Keratinocyte (primary cell): ENCODE measurements at regions not wholly inside any gene's neighbourhood (a gene's known extent, or its start where the extent isn't known, plus 50 kb on each side); places are given as distances from the start of the nearest gene placed in this dataset.

Experiments used
- DNase-seq: peaks from one replicate; pipeline ENCODE4 v3.0.0-alpha.2; 2011; ENCODE audit warnings: low read depth, missing footprints, low spot score
- FAIRE-seq: peaks from 2 replicates; lab custom pipeline; 2011; peaks lifted over from hg19 to GRCh38; lab: Jason Lieb, UNC
- H2AFZ ChIP-seq: 2 replicates; pipeline ENCODE4 v1.6.0; 2012; ENCODE audit warnings: low read length, control low read depth, inconsistent platforms; ENCODE audit not compliant: control insufficient read depth
- H3K27ac ChIP-seq: 2 replicates; pipeline ENCODE4 v1.5.1; 2011; ENCODE audit warnings: low read length; ENCODE audit not compliant: control insufficient read depth, insufficient read depth
- H3K27me3 ChIP-seq: 3 replicates; pipeline ENCODE4 v1.6.0; 2011; ENCODE audit warnings: low read length; ENCODE audit not compliant: control insufficient read depth, insufficient read depth; ENCODE audit errors: extremely low read depth
- H3K36me3 ChIP-seq, 2 experiments: 2 replicates in 1 of 2; 3 replicates in 1 of 2; pipeline ENCODE4 v1.5.1; 2011; ENCODE audit warnings: low read length in 2 of 2, mild to moderate bottlenecking in 1 of 2; ENCODE audit not compliant: control insufficient read depth in 2 of 2, insufficient read depth in 2 of 2; ENCODE audit errors: extremely low read depth in 1 of 2
- H3K4me1 ChIP-seq: 3 replicates; pipeline ENCODE4 v1.5.1; 2011; ENCODE audit warnings: low read length; ENCODE audit not compliant: control insufficient read depth, insufficient read depth; ENCODE audit errors: extremely low read depth
- H3K4me2 ChIP-seq: 3 replicates; pipeline ENCODE4 v1.6.0; 2011; ENCODE audit warnings: low read depth, low read length; ENCODE audit not compliant: control insufficient read depth, insufficient read depth; ENCODE audit errors: extremely low read depth
- H3K4me3 ChIP-seq, 3 experiments: fragments of 200-600 bp in 1 of 3; sonication (generic) in 1 of 3; 2 replicates in 2 of 3; 3 replicates in 1 of 3; pipeline ENCODE4 v1.5.1; 2011 to 2016; ENCODE audit warnings: low read length in 3 of 3, mild to moderate bottlenecking in 3 of 3, control low read depth in 2 of 3, inconsistent platforms in 1 of 3, low read depth in 1 of 3, mixed read lengths in 1 of 3, mixed run types in 1 of 3, moderate library complexity in 1 of 3; ENCODE audit not compliant: control insufficient read depth in 2 of 3, insufficient read depth in 2 of 3; ENCODE audit errors: extremely low read depth in 1 of 3
- H3K79me2 ChIP-seq: 2 replicates; pipeline ENCODE4 v1.6.0; 2012; ENCODE audit warnings: low read length; ENCODE audit not compliant: control insufficient read depth, insufficient read depth
- H3K9ac ChIP-seq: 3 replicates; pipeline ENCODE4 v1.6.0; 2011; ENCODE audit warnings: low read length; ENCODE audit not compliant: control insufficient read depth, insufficient read depth; ENCODE audit errors: extremely low read depth
- H3K9me1 ChIP-seq: 3 replicates; pipeline ENCODE4 v1.6.0; 2011; ENCODE audit warnings: low read length; ENCODE audit not compliant: control insufficient read depth, insufficient read depth; ENCODE audit errors: extremely low read depth
- H3K9me3 ChIP-seq: 2 replicates; pipeline ENCODE4 v1.5.1; 2012; ENCODE audit warnings: low read depth, low read length; ENCODE audit not compliant: control insufficient read depth
- H4K20me1 ChIP-seq: 3 replicates; pipeline ENCODE4 v1.6.0; 2011; ENCODE audit warnings: low read length; ENCODE audit not compliant: control insufficient read depth, insufficient read depth; ENCODE audit errors: extremely low read depth
- EZH2 ChIP-seq: IDR thresholded peaks from one replicate; pipeline ENCODE4 v1.6.1; 2012; ENCODE audit warnings: inconsistent platforms, mild to moderate bottlenecking, low read length, moderate library complexity
- dilution Hi-C: fragments of 300-500 bp; cut with MboI; formaldehyde crosslinking; loops from one replicate; pipeline ENCODE4 v1.7.0; 2020; ENCODE audit warnings: low sequenced_read_pairs; ENCODE audit not compliant: extremely low pct_ligation_motif_present
- TF ChIP-seq, protein P1 (sequence below), 3 experiments: IDR thresholded peaks in 1 of 3; conservative IDR thresholded peaks in 1 of 3; optimal IDR thresholded peaks in 1 of 3; 2 replicates in 2 of 3; 3 replicates in 1 of 3; pipeline versions ENCODE3 to v1.5.1; 2011; ENCODE audit warnings: low read length in 3 of 3, mild to moderate bottlenecking in 3 of 3, moderate library complexity in 2 of 3, control low read depth in 1 of 3, inconsistent platforms in 1 of 3; ENCODE audit not compliant: insufficient read depth in 2 of 3; ENCODE audit errors: extremely low read depth in 1 of 3

DNA sequence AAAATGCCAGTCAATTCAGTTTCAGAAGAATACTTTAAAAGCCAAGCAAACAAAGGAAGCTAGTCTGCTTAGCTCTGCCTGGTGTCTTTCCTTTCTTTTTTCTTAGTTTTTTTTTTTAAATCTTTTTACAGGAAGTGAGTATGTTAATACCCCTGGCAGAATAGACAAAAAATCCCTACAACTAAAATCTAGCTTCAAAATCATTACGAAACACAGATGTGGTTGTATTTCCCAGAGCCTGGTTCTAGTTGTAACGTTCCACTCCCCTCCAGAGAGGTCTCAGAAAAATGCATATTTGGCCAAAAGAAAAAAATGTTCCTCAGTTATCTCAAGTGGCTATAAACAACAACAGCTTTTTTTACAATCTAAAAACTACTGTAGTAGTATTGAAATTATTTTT, 202.1 kb upstream of the RND3 start:
- Histone ChIP-seq H3K79me2 (no peaks in the 10 kb centered on the region), H3K9me1 (no peaks in the 10 kb centered on the region), H3K27me3 (no peaks in the 10 kb centered on the region), H3K27ac (no peak overlapping the region), H3K9ac (no peak overlapping the region), H3K9me3 (no peaks in the 10 kb centered on the region), H3K4me3 (no peak overlapping the region), H4K20me1 (no peaks in the 10 kb centered on the region), H3K4me1 (no peaks in the 10 kb centered on the region), H3K36me3 (no peaks in the 10 kb centered on the region), H3K4me2 (no peak overlapping the region), H2AFZ (no peak overlapping the region)
- DNase-seq = no peak
- no peak for FAIRE-seq
- TF ChIP-seq, protein P1, sequence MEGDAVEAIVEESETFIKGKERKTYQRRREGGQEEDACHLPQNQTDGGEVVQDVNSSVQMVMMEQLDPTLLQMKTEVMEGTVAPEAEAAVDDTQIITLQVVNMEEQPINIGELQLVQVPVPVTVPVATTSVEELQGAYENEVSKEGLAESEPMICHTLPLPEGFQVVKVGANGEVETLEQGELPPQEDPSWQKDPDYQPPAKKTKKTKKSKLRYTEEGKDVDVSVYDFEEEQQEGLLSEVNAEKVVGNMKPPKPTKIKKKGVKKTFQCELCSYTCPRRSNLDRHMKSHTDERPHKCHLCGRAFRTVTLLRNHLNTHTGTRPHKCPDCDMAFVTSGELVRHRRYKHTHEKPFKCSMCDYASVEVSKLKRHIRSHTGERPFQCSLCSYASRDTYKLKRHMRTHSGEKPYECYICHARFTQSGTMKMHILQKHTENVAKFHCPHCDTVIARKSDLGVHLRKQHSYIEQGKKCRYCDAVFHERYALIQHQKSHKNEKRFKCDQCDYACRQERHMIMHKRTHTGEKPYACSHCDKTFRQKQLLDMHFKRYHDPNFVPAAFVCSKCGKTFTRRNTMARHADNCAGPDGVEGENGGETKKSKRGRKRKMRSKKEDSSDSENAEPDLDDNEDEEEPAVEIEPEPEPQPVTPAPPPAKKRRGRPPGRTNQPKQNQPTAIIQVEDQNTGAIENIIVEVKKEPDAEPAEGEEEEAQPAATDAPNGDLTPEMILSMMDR (optimal IDR thresholded peaks at IDR 0.05 in 1 of 3, IDR thresholded peaks at IDR 0.05 in 1 of 3, conservative IDR thresholded peaks at IDR 0.05 in 1 of 3; ENCODE audit: extremely low read depth in 1 of 3, insufficient read depth in 2 of 3, low read length in 3 of 3) = no peak
- TF ChIP-seq EZH2 = no peak
- dilution Hi-C loops = no loop called here

DNA sequence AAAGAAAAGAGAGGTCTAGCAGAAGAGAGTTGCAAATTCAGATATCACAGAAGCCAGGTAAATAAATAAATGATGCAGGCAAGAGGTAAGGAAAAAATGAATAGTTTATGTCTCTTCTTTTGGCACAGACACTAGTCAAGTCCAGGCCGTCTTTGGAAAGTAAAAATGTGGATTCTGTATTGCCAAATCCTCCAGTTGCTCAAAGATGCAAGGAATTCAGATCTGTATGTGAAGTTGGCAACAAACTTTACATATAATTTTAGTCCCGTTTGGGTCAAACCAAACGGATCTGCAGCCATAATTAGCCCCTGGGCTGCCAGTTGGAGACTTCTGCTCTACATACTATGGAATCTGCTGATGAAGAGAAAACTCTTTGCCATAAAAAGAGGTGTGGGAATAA, 200.5 kb upstream of the RND3 start:
- TF ChIP-seq EZH2 = no peak
- TF ChIP-seq, protein P1 (optimal IDR thresholded peaks at IDR 0.05 in 1 of 3, IDR thresholded peaks at IDR 0.05 in 1 of 3, conservative IDR thresholded peaks at IDR 0.05 in 1 of 3; ENCODE audit: extremely low read depth in 1 of 3, insufficient read depth in 2 of 3, low read length in 3 of 3) = no peak
- DNase-seq (no peak), FAIRE-seq (no peak)
- H2AFZ ChIP-seq = no peak overlapping the region
- no peaks in the 10 kb centered on the region for H3K36me3 ChIP-seq
- dilution Hi-C loops = no loop called here
- no peaks in the 10 kb centered on the region for H3K4me1 ChIP-seq
- no peak overlapping the region for H3K4me3 ChIP-seq
- H3K9ac ChIP-seq = no peak overlapping the region
- no peaks in the 10 kb centered on the region for H4K20me1 ChIP-seq
- H3K79me2 ChIP-seq = no peaks in the 10 kb centered on the region
- no peak overlapping the region for H3K27ac ChIP-seq
- H3K9me1 ChIP-seq = no peaks in the 10 kb centered on the region
- no peak overlapping the region for H3K4me2 ChIP-seq
- no peaks in the 10 kb centered on the region for H3K9me3 ChIP-seq
- H3K27me3 ChIP-seq = no peaks in the 10 kb centered on the region
